Lower lobe of right lung (tissue), 2 donors: ENCODE measurements at regions not wholly inside any gene's neighbourhood (a gene's known extent, or its start where the extent isn't known, plus 50 kb on each side); places are given as distances from the start of the nearest gene placed in this dataset.

ENCODE experiments used
- ATAC-seq, 2 donors: fragments of 200-7000 bp; cut with Tn5 transposase; one replicate each; pipeline ENCODE4 v1.9.1; 2020 to 2022; ENCODE audit warnings: mild to moderate bottlenecking in 2 of 2, moderate library complexity in 2 of 2
- DNase-seq: peaks from one replicate; pipeline ENCODE4 v3.0.0-alpha.2; 2020
- H3K27ac ChIP-seq: fragments of 200-600 bp; one replicate; pipeline ENCODE4 v1.8.0; 2022
- H3K27me3 ChIP-seq: fragments of 200-600 bp; one replicate; pipeline ENCODE4 v1.8.0; 2022; ENCODE audit warnings: low read depth
- H3K36me3 ChIP-seq: fragments of 200-600 bp; one replicate; pipeline ENCODE4 v1.8.0; 2022; ENCODE audit warnings: mild to moderate bottlenecking
- H3K4me1 ChIP-seq: fragments of 200-600 bp; one replicate; pipeline ENCODE4 v1.8.0; 2022
- H3K4me3 ChIP-seq: fragments of 200-600 bp; one replicate; pipeline ENCODE4 v1.8.0; 2022; ENCODE audit warnings: mild to moderate bottlenecking
- H3K9me3 ChIP-seq: fragments of 200-600 bp; one replicate; pipeline ENCODE4 v1.8.0; 2022
- intact Hi-C: fragments of 100-400 bp; cut with DNase I; formaldehyde crosslinking; loops from one replicate; pipeline ENCODE4 v1.11.0; 2022
- TF ChIP-seq, protein P1 (sequence below): fragments of 200-600 bp; IDR thresholded peaks from one replicate; pipeline ENCODE4 v1.8.0; 2022; ENCODE audit warnings: antibody characterized with exemption, mild to moderate bottlenecking
- donor health status: DM: no; HTN: yes; CAD: no; lungs with severe emphysema.

DNA sequence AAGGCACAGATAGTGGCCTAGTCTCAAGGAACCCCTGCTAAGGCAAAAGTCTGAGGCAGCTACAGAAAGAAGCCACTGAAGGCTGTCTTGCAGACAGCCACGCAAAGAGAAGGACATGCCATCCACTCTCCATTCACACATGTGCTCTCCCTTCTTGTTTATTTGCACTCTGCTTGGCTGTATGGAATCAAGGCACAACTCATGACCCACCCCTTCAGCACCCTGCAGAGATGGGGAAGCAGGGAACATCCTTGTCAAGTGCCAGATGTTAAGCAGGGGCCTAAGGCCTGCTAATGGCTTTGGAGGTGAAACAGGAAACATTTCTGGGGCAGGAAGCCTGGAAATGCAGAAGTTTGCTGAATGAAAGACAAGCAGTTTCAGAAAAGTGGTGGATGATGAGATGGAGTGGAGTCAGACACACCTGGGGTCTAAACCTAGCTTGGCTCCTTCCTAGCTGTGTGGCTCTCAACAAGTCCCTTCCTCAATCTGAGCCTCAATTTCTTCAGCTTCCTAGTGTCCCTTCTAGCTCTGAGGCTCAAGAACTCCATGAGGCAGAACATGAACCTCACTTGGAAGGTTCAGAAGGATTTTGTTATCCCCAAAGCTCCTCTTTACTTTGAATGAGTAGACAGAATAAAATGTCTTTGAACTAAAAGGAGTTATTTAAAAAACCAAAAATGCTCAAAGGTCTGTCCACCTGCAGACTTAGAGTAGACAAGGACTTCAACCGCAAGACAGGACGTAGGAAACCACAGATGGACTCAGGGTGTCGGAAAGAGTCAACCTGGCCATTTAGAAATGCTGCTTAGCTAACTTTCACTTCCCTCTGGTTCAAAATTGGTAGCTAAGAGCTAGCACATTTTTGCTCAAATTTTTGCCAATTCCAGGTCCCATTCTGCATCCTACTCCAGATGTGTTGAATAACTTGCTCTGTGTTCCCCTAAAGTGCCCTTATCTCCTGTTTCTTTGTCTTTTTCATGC, 283.1 kb downstream of the PLPP3 start:
- no peak overlapping the region for H3K4me3 ChIP-seq
- no peaks in the 10 kb centered on the region for H3K36me3 ChIP-seq
- no peak overlapping the region for H3K27ac ChIP-seq
- peaks cover 9% of the 10 kb centered on the region for H3K4me1 ChIP-seq
- intact Hi-C loops = no loop called here
- TF ChIP-seq, protein P1, sequence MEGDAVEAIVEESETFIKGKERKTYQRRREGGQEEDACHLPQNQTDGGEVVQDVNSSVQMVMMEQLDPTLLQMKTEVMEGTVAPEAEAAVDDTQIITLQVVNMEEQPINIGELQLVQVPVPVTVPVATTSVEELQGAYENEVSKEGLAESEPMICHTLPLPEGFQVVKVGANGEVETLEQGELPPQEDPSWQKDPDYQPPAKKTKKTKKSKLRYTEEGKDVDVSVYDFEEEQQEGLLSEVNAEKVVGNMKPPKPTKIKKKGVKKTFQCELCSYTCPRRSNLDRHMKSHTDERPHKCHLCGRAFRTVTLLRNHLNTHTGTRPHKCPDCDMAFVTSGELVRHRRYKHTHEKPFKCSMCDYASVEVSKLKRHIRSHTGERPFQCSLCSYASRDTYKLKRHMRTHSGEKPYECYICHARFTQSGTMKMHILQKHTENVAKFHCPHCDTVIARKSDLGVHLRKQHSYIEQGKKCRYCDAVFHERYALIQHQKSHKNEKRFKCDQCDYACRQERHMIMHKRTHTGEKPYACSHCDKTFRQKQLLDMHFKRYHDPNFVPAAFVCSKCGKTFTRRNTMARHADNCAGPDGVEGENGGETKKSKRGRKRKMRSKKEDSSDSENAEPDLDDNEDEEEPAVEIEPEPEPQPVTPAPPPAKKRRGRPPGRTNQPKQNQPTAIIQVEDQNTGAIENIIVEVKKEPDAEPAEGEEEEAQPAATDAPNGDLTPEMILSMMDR = no peak
- DNase-seq (no peak), ATAC-seq (no peak)
- no peaks in the 10 kb centered on the region for H3K27me3 ChIP-seq
- no peaks in the 10 kb centered on the region for H3K9me3 ChIP-seq

- no peaks in the 10 kb centered on the region for H3K27me3 ChIP-seq
- intact Hi-C loops = no loop called here
- ATAC-seq = peak; percentile 62 to 71
- H3K27ac ChIP-seq = peak overlapping the region; percentile 48
- TF ChIP-seq, protein P1 = no peak
- H3K36me3 ChIP-seq = no peaks in the 10 kb centered on the region
- H3K9me3 ChIP-seq = no peaks in the 10 kb centered on the region
- DNase-seq = peak; percentile 42
- no peak overlapping the region for H3K4me3 ChIP-seq
- H3K4me1 ChIP-seq = peaks cover 9% of the 10 kb centered on the region
Observed at GRCh38 chr1:56291374-56291919, 287.9 kb downstream of the PLPP3 start.

GRCh38 chr1:56289260-56289659, 290.1 kb downstream of the PLPP3 start:
- DNase-seq (no peak), ATAC-seq (no peak)
- Histone ChIP-seq H3K4me3 (no peak overlapping the region), H3K4me1 (peaks cover 23% of the 10 kb centered on the region), H3K36me3 (no peaks in the 10 kb centered on the region), H3K9me3 (no peaks in the 10 kb centered on the region), H3K27ac (no peak overlapping the region), H3K27me3 (no peaks in the 10 kb centered on the region)
- TF ChIP-seq, protein P1 = no peak
- intact Hi-C loops = no loop called here

- Histone ChIP-seq H3K4me3 (no peak overlapping the region), H3K4me1 (peaks cover 23% of the 10 kb centered on the region), H3K36me3 (no peaks in the 10 kb centered on the region), H3K27ac (no peak overlapping the region), H3K9me3 (no peaks in the 10 kb centered on the region), H3K27me3 (no peaks in the 10 kb centered on the region)
- DNase-seq (no peak), ATAC-seq (no peak)
- TF ChIP-seq, protein P1 = no peak
- intact Hi-C loops = no loop called here
Observed at GRCh38 chr1:56287721-56288120, 291.6 kb downstream of the PLPP3 start.

GRCh38 chr1:56286956-56287355, 292.4 kb downstream of the PLPP3 start:
- ATAC-seq (no peak), DNase-seq (no peak)
- Histone ChIP-seq H3K9me3 (no peaks in the 10 kb centered on the region), H3K4me3 (no peak overlapping the region), H3K4me1 (peaks cover 17% of the 10 kb centered on the region), H3K27ac (no peak overlapping the region), H3K27me3 (no peaks in the 10 kb centered on the region), H3K36me3 (no peaks in the 10 kb centered on the region)
- intact Hi-C loops = no loop called here
- TF ChIP-seq, protein P1 = no peak
